Endothelial cell of umbilical vein (primary cell): ENCODE measurements at regions not wholly inside any gene's neighbourhood (a gene's known extent, or its start where the extent isn't known, plus 50 kb on each side); places are given as distances from the start of the nearest gene placed in this dataset.

ENCODE experiments used
- BruUV-seq: library from RNA; stranded (reverse); fragments of 400-500 nt; replicated peaks from 2 replicates; lab custom pipeline; 2021; lab: Mats Ljungman, UMichigan
- CTCF ChIA-PET: fragments of 300-600, 350-600 bp; sonication (Branson Sonifier 250); formaldehyde crosslinking; loops from one replicate; lab custom pipeline; 2021; ENCODE audit warnings: antibody characterized with exemption, inconsistent platforms; lab: Charles Lee
- POLR2A ChIA-PET: fragments of 300-600, 350-600 bp; sonication (Branson Sonifier 250); formaldehyde crosslinking; loops from one replicate; lab custom pipeline; 2021; ENCODE audit warnings: antibody characterized with exemption, inconsistent platforms; lab: Charles Lee
- DNase-seq: peaks from one replicate; pipeline ENCODE4 v3.0.0-alpha.2; 2011; ENCODE audit warnings: low read depth, low spot score
- FAIRE-seq: peaks from 2 replicates; lab custom pipeline; 2011; peaks lifted over from hg19 to GRCh38; lab: Jason Lieb, UNC
- H2AFZ ChIP-seq: 2 replicates; pipeline ENCODE4 v1.6.0; 2012; ENCODE audit warnings: low read depth, low read length, control low read depth, inconsistent platforms
- H3K27ac ChIP-seq: 2 replicates; pipeline ENCODE4 v1.5.1; 2011; ENCODE audit warnings: low read depth, mild to moderate bottlenecking, control low read depth, low read length, moderate library complexity; ENCODE audit not compliant: insufficient read depth
- H3K27me3 ChIP-seq, 2 experiments: 2 replicates each; pipeline versions ENCODE4 v1.6.0 to v1.6.1; 2011; ENCODE audit warnings: low read length in 2 of 2, mixed read lengths in 1 of 2; ENCODE audit not compliant: control insufficient read depth in 2 of 2, insufficient read depth in 2 of 2
- H3K36me3 ChIP-seq, 2 experiments: 2 replicates in 1 of 2; 3 replicates in 1 of 2; pipeline ENCODE4 v1.5.1; 2011; ENCODE audit warnings: low read length in 2 of 2, mild to moderate bottlenecking in 1 of 2, moderate library complexity in 1 of 2; ENCODE audit not compliant: control insufficient read depth in 2 of 2, insufficient read depth in 2 of 2; ENCODE audit errors: extremely low read depth in 1 of 2
- H3K4me1 ChIP-seq: 3 replicates; pipeline ENCODE4 v1.5.1; 2011; ENCODE audit warnings: mild to moderate bottlenecking, low read length; ENCODE audit not compliant: control insufficient read depth, insufficient read depth; ENCODE audit errors: extremely low read depth
- H3K4me2 ChIP-seq: 2 replicates; pipeline ENCODE4 v1.6.1; 2011; ENCODE audit warnings: low read length, control low read depth, mixed read lengths; ENCODE audit not compliant: insufficient read depth
- H3K4me3 ChIP-seq, 3 experiments: fragments of 200-600 bp in 1 of 3; sonication (generic), shearing (Covaris generic) in 1 of 3; replicated peaks in 1 of 3; 2 replicates each; pipeline ENCODE4 v1.5.1; 2011 to 2016; ENCODE audit warnings: control low read depth in 3 of 3, low read length in 3 of 3, mild to moderate bottlenecking in 2 of 3, inconsistent platforms in 1 of 3, low read depth in 1 of 3, moderate library complexity in 1 of 3; ENCODE audit not compliant: insufficient read depth in 1 of 3
- H3K79me2 ChIP-seq: 2 replicates; pipeline ENCODE4 v1.6.0; 2012; ENCODE audit warnings: low read length, inconsistent platforms; ENCODE audit not compliant: control insufficient read depth, insufficient read depth
- H3K9ac ChIP-seq: replicated peaks from 2 replicates; pipeline ENCODE3; 2011; ENCODE audit warnings: low read length, control low read depth; ENCODE audit not compliant: insufficient read depth; ENCODE audit errors: extremely low read depth
- H3K9me1 ChIP-seq: replicated peaks from 3 replicates; pipeline ENCODE4 v1.6.0; 2011; ENCODE audit warnings: mild to moderate bottlenecking, low read length; ENCODE audit not compliant: control insufficient read depth, insufficient read depth; ENCODE audit errors: extremely low read depth
- H3K9me3 ChIP-seq: replicated peaks from 2 replicates; pipeline ENCODE4 v1.5.1; 2012; ENCODE audit warnings: low read length, inconsistent platforms; ENCODE audit not compliant: control insufficient read depth, insufficient read depth
- H4K20me1 ChIP-seq: replicated peaks from 2 replicates; pipeline ENCODE3; 2011; ENCODE audit warnings: mild to moderate bottlenecking, low read length; ENCODE audit not compliant: control insufficient read depth, insufficient read depth; ENCODE audit errors: extremely low read depth
- EZH2 ChIP-seq: IDR thresholded peaks from 2 replicates; pipeline ENCODE4 v1.6.1; 2012; ENCODE audit warnings: borderline replicate concordance, low read depth, mild to moderate bottlenecking, moderate library complexity, low read length, inconsistent platforms; ENCODE audit not compliant: severe bottlenecking
- FOS ChIP-seq: IDR thresholded peaks from 2 replicates; pipeline ENCODE4 v1.6.1; 2011; ENCODE audit warnings: mild to moderate bottlenecking, low read length, moderate library complexity, borderline replicate concordance; ENCODE audit not compliant: insufficient read depth
- GATA2 ChIP-seq: IDR thresholded peaks from 2 replicates; pipeline ENCODE4 v1.7.0; 2011; ENCODE audit warnings: low read depth, mild to moderate bottlenecking, moderate library complexity, mixed read lengths, low read length; ENCODE audit not compliant: insufficient read length, insufficient read depth
- JUN ChIP-seq: IDR thresholded peaks from 2 replicates; pipeline ENCODE4 v1.6.1; 2011; ENCODE audit warnings: borderline replicate concordance, low read depth; ENCODE audit not compliant: insufficient read length, insufficient read depth
- MYC ChIP-seq: IDR thresholded peaks from one replicate; pipeline ENCODE4 v1.6.1; 2011; ENCODE audit warnings: mild to moderate bottlenecking, low read depth, low read length
- POLR2A ChIP-seq: IDR thresholded peaks from 2 replicates; pipeline ENCODE4 v1.6.1; 2012; ENCODE audit warnings: low read depth, mild to moderate bottlenecking, control low read depth, low read length
- POLR2AphosphoS5 ChIP-seq: IDR thresholded peaks from 2 replicates; pipeline ENCODE4 v1.6.1; 2012; ENCODE audit warnings: low read depth, mild to moderate bottlenecking, control low read depth, low read length, moderate library complexity; ENCODE audit not compliant: insufficient read depth
- dilution Hi-C: fragments of 300-500 bp; cut with MboI; formaldehyde crosslinking; loops from one replicate; pipeline ENCODE4 v1.15.0; 2019; ENCODE audit warnings: low sequenced_read_pairs; ENCODE audit not compliant: extremely low pct_ligation_motif_present
- intact Hi-C: fragments of 100-400 bp; cut with micrococcal nuclease; formaldehyde crosslinking; loops from one replicate; pipeline ENCODE4 v1.10.0; 2022
- TF ChIP-seq, protein P1 (sequence below), 2 donors: IDR thresholded peaks; 1 replicate in 1 of 2; 2 replicates in 1 of 2; pipeline ENCODE4 v1.5.1; 2011; ENCODE audit warnings: low read length in 2 of 2, mild to moderate bottlenecking in 2 of 2, moderate library complexity in 2 of 2, control low read depth in 1 of 2, inconsistent platforms in 1 of 2, low read depth in 1 of 2; ENCODE audit not compliant: insufficient read depth in 1 of 2; ENCODE audit errors: extremely low read depth in 1 of 2
- TF ChIP-seq, protein P2 (sequence below): IDR thresholded peaks from 2 replicates; pipeline ENCODE4 v1.6.1; 2011; ENCODE audit not compliant: insufficient read depth, insufficient read length

DNA sequence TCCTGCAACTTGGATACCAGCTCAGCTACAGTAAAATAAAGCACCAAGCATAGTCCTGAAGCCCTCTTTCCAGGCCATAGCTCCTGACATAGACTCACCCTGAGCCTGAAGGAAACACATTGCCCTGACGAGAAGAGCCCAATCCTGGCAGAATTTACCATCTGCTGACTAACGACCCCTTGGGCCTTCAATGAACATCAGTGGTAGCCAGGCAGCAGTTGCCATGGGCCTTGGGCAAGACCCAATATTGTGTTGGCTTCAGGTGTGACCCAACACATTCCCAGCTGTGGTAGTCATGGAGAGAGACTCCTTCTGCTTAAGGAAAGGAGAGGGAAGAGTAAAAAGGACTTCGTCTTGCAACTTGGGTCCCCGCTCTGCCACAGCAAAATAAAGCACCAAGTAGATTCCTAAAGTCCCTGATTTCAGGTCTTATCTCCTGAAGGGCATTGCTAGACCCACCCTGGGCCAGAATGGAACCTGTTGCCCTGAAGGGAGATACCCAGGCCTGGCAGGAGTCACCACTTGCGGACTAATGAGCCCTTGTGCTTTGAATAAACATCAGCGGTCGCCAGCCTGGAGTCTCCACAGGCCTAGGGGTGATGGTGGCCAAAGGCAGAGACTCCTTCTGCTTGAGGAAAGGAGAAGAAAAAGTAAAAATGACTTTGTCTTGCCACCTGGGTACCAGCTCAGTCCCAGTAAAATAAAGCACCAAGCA lies 902.6 kb downstream of the C4orf33 start:
- FAIRE-seq, result no peak
- no TSS peak for BruUV-seq
- intact Hi-C loops, result no loop called here

DNA sequence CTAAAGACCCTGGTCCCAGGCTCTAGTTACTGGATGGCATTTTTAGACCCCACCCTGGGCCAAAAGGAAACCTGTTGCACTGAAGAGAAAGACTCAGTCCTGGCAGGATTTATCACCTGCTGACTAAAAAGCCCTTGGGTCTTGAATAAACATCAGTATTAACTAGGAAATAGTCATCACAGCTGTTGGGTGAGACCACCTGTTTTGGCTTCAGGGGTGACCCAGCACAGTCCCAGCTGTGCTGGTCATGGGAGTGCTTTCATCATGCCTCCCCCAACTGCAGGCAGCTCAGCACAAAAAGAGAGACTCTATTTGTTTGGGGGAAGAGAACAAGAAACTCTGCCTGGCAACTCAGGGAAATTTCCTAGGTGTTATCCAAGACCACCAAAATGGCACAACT lies 903.2 kb downstream of the C4orf33 start:
- no TSS peak for BruUV-seq
- H3K9ac ChIP-seq, result no peak overlapping the region
- no peak overlapping the region for H2AFZ ChIP-seq
- dilution Hi-C loops, result no loop called here
- H4K20me1 ChIP-seq, result no peaks in the 10 kb centered on the region
- no peaks in the 10 kb centered on the region for H3K79me2 ChIP-seq
- no peaks in the 10 kb centered on the region for H3K4me1 ChIP-seq
- TF ChIP-seq, protein P1, sequence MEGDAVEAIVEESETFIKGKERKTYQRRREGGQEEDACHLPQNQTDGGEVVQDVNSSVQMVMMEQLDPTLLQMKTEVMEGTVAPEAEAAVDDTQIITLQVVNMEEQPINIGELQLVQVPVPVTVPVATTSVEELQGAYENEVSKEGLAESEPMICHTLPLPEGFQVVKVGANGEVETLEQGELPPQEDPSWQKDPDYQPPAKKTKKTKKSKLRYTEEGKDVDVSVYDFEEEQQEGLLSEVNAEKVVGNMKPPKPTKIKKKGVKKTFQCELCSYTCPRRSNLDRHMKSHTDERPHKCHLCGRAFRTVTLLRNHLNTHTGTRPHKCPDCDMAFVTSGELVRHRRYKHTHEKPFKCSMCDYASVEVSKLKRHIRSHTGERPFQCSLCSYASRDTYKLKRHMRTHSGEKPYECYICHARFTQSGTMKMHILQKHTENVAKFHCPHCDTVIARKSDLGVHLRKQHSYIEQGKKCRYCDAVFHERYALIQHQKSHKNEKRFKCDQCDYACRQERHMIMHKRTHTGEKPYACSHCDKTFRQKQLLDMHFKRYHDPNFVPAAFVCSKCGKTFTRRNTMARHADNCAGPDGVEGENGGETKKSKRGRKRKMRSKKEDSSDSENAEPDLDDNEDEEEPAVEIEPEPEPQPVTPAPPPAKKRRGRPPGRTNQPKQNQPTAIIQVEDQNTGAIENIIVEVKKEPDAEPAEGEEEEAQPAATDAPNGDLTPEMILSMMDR (IDR thresholded peaks at IDR 0.05; ENCODE audit: extremely low read depth in 1 of 2, insufficient read depth in 1 of 2, low read depth in 1 of 2, low read length in 2 of 2), result no peak
- TF ChIP-seq POLR2AphosphoS5, result no peak
- TF ChIP-seq EZH2, result no peak
- TF ChIP-seq FOS, result no peak
- no peak for TF ChIP-seq POLR2A
- no peak for TF ChIP-seq JUN
- no peak for TF ChIP-seq GATA2
- no peak for TF ChIP-seq MYC
- TF ChIP-seq, protein P2, sequence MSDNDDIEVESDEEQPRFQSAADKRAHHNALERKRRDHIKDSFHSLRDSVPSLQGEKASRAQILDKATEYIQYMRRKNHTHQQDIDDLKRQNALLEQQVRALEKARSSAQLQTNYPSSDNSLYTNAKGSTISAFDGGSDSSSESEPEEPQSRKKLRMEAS, result no peak
- POLR2A ChIA-PET, result no interaction called here
- DNase-seq (no peak), FAIRE-seq (no peak)
- no peaks in the 10 kb centered on the region for H3K9me3 ChIP-seq
- CTCF ChIA-PET, result interaction anchor here (1.2 kb wide), 1 partner anchor 10 kb away, joined by 5 read pairs; no protein-coding TSS in a partner anchor
- H3K4me3 ChIP-seq, result no peak overlapping the region
- no peak overlapping the region for H3K4me2 ChIP-seq
- H3K36me3 ChIP-seq, result no peaks in the 10 kb centered on the region
- H3K9me1 ChIP-seq, result no peaks in the 10 kb centered on the region
- H3K27me3 ChIP-seq, result no peaks in the 10 kb centered on the region
- intact Hi-C loops, result no loop called here
- H3K27ac ChIP-seq, result no peak overlapping the region

More for the DNA sequence above, 902.6 kb downstream of the C4orf33 start:
- H2AFZ ChIP-seq, result no peak overlapping the region
- H3K4me3 ChIP-seq, result no peak overlapping the region
- no peaks in the 10 kb centered on the region for H3K9me1 ChIP-seq
- DNase-seq, result no peak
- H3K4me1 ChIP-seq, result no peaks in the 10 kb centered on the region
- no peak for TF ChIP-seq FOS
- no peak for TF ChIP-seq POLR2AphosphoS5
- TF ChIP-seq POLR2A, result no peak
- TF ChIP-seq GATA2, result no peak
- TF ChIP-seq, protein P2, result no peak
- TF ChIP-seq JUN, result no peak
- POLR2A ChIA-PET, result no interaction called here
- H4K20me1 ChIP-seq, result no peaks in the 10 kb centered on the region
- no peak overlapping the region for H3K9ac ChIP-seq
- no peaks in the 10 kb centered on the region for H3K36me3 ChIP-seq
- CTCF ChIA-PET, result no interaction called here
- H3K9me3 ChIP-seq, result no peaks in the 10 kb centered on the region
- no peak overlapping the region for H3K4me2 ChIP-seq
- no peak overlapping the region for H3K27ac ChIP-seq
- dilution Hi-C loops, result no loop called here
- H3K79me2 ChIP-seq, result no peaks in the 10 kb centered on the region
- H3K27me3 ChIP-seq, result no peaks in the 10 kb centered on the region
